K562 (cell line): ENCODE measurements at regions not wholly inside any gene's neighbourhood (a gene's known extent, or its start where the extent isn't known, plus 50 kb on each side); places are given as distances from the start of the nearest gene placed in this dataset.

ENCODE experiments used
- ATAC-seq: fragments of 200-7000 bp; cut with Tn5 transposase; 3 replicates; pipeline ENCODE4 v1.9.1; 2020; ENCODE audit warnings: moderate library complexity
- BruUV-seq: library from RNA; stranded (reverse); fragments of 400-500 nt; replicated peaks from 2 replicates; lab custom pipeline; 2021; lab: Mats Ljungman, UMichigan
- CTCF ChIA-PET: fragments of 300-600 bp; formaldehyde crosslinking; extraction: SDS; loops from one replicate; lab custom pipeline; 2021; ENCODE audit warnings: low intra/inter-chr PET ratio; lab: Yijun Ruan, JAX
- POLR2A ChIA-PET: fragments of 300-600, 350-650 bp; sonication (Branson Sonifier 250); formaldehyde crosslinking; extraction: SDS; loops from one replicate; lab custom pipeline; 2021; ENCODE audit warnings: antibody characterized with exemption, inconsistent platforms; lab: Yijun Ruan, JAX
- DNase-seq, 4 experiments: peaks; one replicate each; pipeline versions ENCODE4 v3.0.0 to v3.0.0-alpha.2; 2011 to 2018; ENCODE audit warnings: low spot score in 3 of 4, mixed read lengths in 3 of 4; ENCODE audit errors: extremely low read depth in 1 of 4
- FAIRE-seq: peaks from 2 replicates; lab custom pipeline; 2011; peaks lifted over from hg19 to GRCh38; lab: Jason Lieb, UNC
- H2AFZ ChIP-seq: 2 replicates; pipeline ENCODE4 v1.6.0; 2011; ENCODE audit warnings: low read depth, low read length, control low read depth, inconsistent platforms
- H3K27ac ChIP-seq: fragments of 200-600 bp; 3 replicates; pipeline ENCODE4 v1.8.0; 2011; ENCODE audit warnings: low read depth, mild to moderate bottlenecking, control low read depth, inconsistent platforms, low read length, moderate library complexity, mixed read lengths; ENCODE audit errors: extremely low read depth
- H3K27me3 ChIP-seq, 2 experiments: fragments of 300-600 bp in 1 of 2; 2 replicates in 1 of 2; 3 replicates in 1 of 2; pipeline versions ENCODE4 v1.6.0 to v1.8.0; 2011; ENCODE audit warnings: inconsistent platforms in 2 of 2, low read length in 2 of 2, mild to moderate bottlenecking in 1 of 2, mixed read lengths in 1 of 2, moderate library complexity in 1 of 2; ENCODE audit not compliant: control insufficient read depth in 2 of 2, insufficient read depth in 2 of 2
- H3K36me3 ChIP-seq: fragments of 300-600 bp; 3 replicates; pipeline ENCODE4 v1.8.0; 2011; ENCODE audit warnings: mild to moderate bottlenecking, low read length, inconsistent platforms; ENCODE audit not compliant: control insufficient read depth, insufficient read depth
- H3K4me1 ChIP-seq, 2 experiments: fragments of 200-600 bp in 1 of 2; replicated peaks in 1 of 2; 2 replicates in 1 of 2; 3 replicates in 1 of 2; pipeline versions ENCODE4 v1.5.1 to v1.8.0; 2011; ENCODE audit warnings: inconsistent platforms in 2 of 2, low read length in 2 of 2, mild to moderate bottlenecking in 1 of 2, mixed read lengths in 1 of 2, moderate library complexity in 1 of 2; ENCODE audit not compliant: control insufficient read depth in 2 of 2, insufficient read depth in 2 of 2
- H3K4me2 ChIP-seq: 2 replicates; pipeline ENCODE4 v1.6.1; 2011; ENCODE audit warnings: low read length, control low read depth, inconsistent platforms, mixed read lengths; ENCODE audit not compliant: insufficient read depth
- H3K4me3 ChIP-seq: fragments of 200-600 bp; sonication (generic), shearing (Covaris generic); 2 replicates; pipeline ENCODE4 v1.5.1; 2016; ENCODE audit warnings: control low read depth, inconsistent platforms
- H3K79me2 ChIP-seq: fragments of 200-600 bp; 3 replicates; pipeline ENCODE4 v1.8.0; 2011; ENCODE audit warnings: low read length, inconsistent platforms; ENCODE audit not compliant: control insufficient read depth, insufficient read depth
- H3K9ac ChIP-seq, 2 experiments: 2 replicates each; pipeline versions ENCODE4 v1.6.0 to v1.6.1; 2011; ENCODE audit warnings: low read depth in 2 of 2, low read length in 2 of 2, control low read depth in 1 of 2, inconsistent platforms in 1 of 2, mild to moderate bottlenecking in 1 of 2, mixed read lengths in 1 of 2; ENCODE audit not compliant: insufficient read depth in 1 of 2
- H3K9me1 ChIP-seq: one replicate; pipeline ENCODE4 v1.6.0; 2011; ENCODE audit warnings: inconsistent platforms, mild to moderate bottlenecking, low read length, moderate library complexity; ENCODE audit not compliant: control insufficient read depth, insufficient read depth
- H3K9me3 ChIP-seq: replicated peaks from 2 replicates; pipeline ENCODE4 v1.5.1; 2011; ENCODE audit warnings: low read depth, low read length, inconsistent platforms; ENCODE audit not compliant: control insufficient read depth, insufficient read depth
- H4K20me1 ChIP-seq: replicated peaks from 2 replicates; pipeline ENCODE4 v1.6.1; 2011; ENCODE audit warnings: low read length, inconsistent platforms, mixed read lengths; ENCODE audit not compliant: control insufficient read depth, insufficient read depth
- BMI1 ChIP-seq: fragments of 150-350 bp; IDR thresholded peaks from 2 replicates; pipeline ENCODE4 v1.6.1; 2014; ENCODE audit warnings: low read length
- CHD4 ChIP-seq: fragments of 200-600 bp; sonication (generic); IDR thresholded peaks from 3 replicates; pipeline ENCODE4 v1.6.1; 2012; ENCODE audit warnings: low read depth, mild to moderate bottlenecking, mixed read lengths, low read length, inconsistent platforms; ENCODE audit not compliant: insufficient read depth, insufficient replicate concordance, poor library complexity, severe bottlenecking
- DMBX1 ChIP-seq: fragments of 250-450 bp; sonication (Bioruptor Pico); IDR thresholded peaks from 2 replicates; pipeline ENCODE4 v1.8.0; 2022; ENCODE audit warnings: inconsistent platforms, mild to moderate bottlenecking, moderate library complexity, borderline replicate concordance
- ELK1 ChIP-seq: sonication (generic); formaldehyde crosslinking; IDR thresholded peaks from 2 replicates; pipeline ENCODE4 v1.8.1; 2022; ENCODE audit warnings: missing genetic modification reagents
- HDAC6 ChIP-seq: IDR thresholded peaks from 2 replicates; pipeline ENCODE4 v1.6.1; 2012; ENCODE audit warnings: low read depth, mild to moderate bottlenecking, control low read depth, inconsistent platforms, low read length, moderate library complexity
- PPARD ChIP-seq: fragments of 250-450 bp; sonication (Bioruptor Pico); IDR thresholded peaks from 2 replicates; pipeline ENCODE4 v1.8.0; 2022; ENCODE audit warnings: inconsistent platforms, mild to moderate bottlenecking, moderate library complexity
- SMARCE1 ChIP-seq: fragments of 450-650 bp; IDR thresholded peaks from 2 replicates; pipeline ENCODE4 v1.7.1; 2016; ENCODE audit warnings: mild to moderate bottlenecking
- ZNF318 ChIP-seq, 2 experiments: fragments of 450-650 bp; IDR thresholded peaks; 2 replicates each; pipeline ENCODE4 v1.6.1; 2016; ENCODE audit warnings: mild to moderate bottlenecking in 2 of 2, borderline replicate concordance in 1 of 2, low read depth in 1 of 2, moderate library complexity in 1 of 2
- ZNF644 ChIP-seq: fragments of 200-800 bp; sonication (Bioruptor generic); IDR thresholded peaks from 2 replicates; pipeline ENCODE4 v1.6.1; 2016; ENCODE audit warnings: low read depth, missing genetic modification characterization, missing compliant biosample characterization
- ZNF695 ChIP-seq: fragments of 450-650 bp; formaldehyde crosslinking; IDR thresholded peaks from 2 replicates; pipeline ENCODE4 v1.4.0; 2020; ENCODE audit warnings: mild to moderate bottlenecking, moderate library complexity
- ZNF778 ChIP-seq: fragments of 450-650 bp; formaldehyde crosslinking; IDR thresholded peaks from 2 replicates; pipeline ENCODE4 v1.4.0; 2020; ENCODE audit warnings: mild to moderate bottlenecking, moderate library complexity
- WGBS: fragments of 100-300 bp; shearing (Covaris generic); methylation state at CpG from one replicate; pipeline ENCODE4 v1.1.6; 2016; ENCODE audit warnings: low coverage, mixed read lengths; ENCODE audit not compliant: insufficient coverage; ENCODE audit errors: missing lambda C conversion rate; 5-methylcytosine and 5-hydroxymethylcytosine counted together
- in situ Hi-C: fragments of 300-500 bp; cut with MboI; formaldehyde crosslinking; loops from 4 replicates; pipeline ENCODE4 v1.15.0; 2018; ENCODE audit warnings: inconsistent platforms, mixed read lengths
- intact Hi-C: fragments of 100-400 bp; cut with micrococcal nuclease; formaldehyde crosslinking; loops from 2 replicates; pipeline ENCODE4 v1.14.2; 2022

- TF ChIP-seq ELK1 (CRISPR knock-in tag) (no peak), CHD4 (no peak), ZNF778 (no peak), PPARD (CRISPR knock-in tag) (no peak), SMARCE1 (no peak), HDAC6 (no peak)
These were observed 210.0 kb upstream of the ADRA1D start (continued) for GRCh38 chr20:4459081-4459480.

GRCh38 chr20:4457566-4458543 is 208.8 kb upstream of the ADRA1D start:
- no peak for DNase-seq
- no peaks in the 10 kb centered on the region for H3K4me1 ChIP-seq
- H2AFZ ChIP-seq = no peak overlapping the region
- in situ Hi-C loops = no loop called here
- no peak overlapping the region for H3K9ac ChIP-seq
- no TSS peak for BruUV-seq
- no peak overlapping the region for H3K27ac ChIP-seq
- POLR2A ChIA-PET = no interaction called here
- no peaks in the 10 kb centered on the region for H3K9me1 ChIP-seq
- intact Hi-C loops = no loop called here
- WGBS = 0% methylated on average over 2 of the region's 2 CpGs
- no peak overlapping the region for H3K4me3 ChIP-seq
- H3K4me2 ChIP-seq = no peak overlapping the region
- CTCF ChIA-PET = no interaction called here
- no peaks in the 10 kb centered on the region for H3K27me3 ChIP-seq
- no peaks in the 10 kb centered on the region for H3K79me2 ChIP-seq
- H3K36me3 ChIP-seq = no peaks in the 10 kb centered on the region
- no peak for ATAC-seq
- no peak for FAIRE-seq
- H3K9me3 ChIP-seq = no peaks in the 10 kb centered on the region
- H4K20me1 ChIP-seq = no peaks in the 10 kb centered on the region
- TF ChIP-seq DMBX1 (CRISPR knock-in tag) (no peak), ZNF695 (CRISPR knock-in tag) (no peak), ZNF318 (IDR thresholded peaks at IDR 0.05; ENCODE audit: borderline replicate concordance in 1 of 2, low read depth in 1 of 2) (no peak), PPARD (CRISPR knock-in tag) (no peak), BMI1 (no peak), ZNF644 (tag) (no peak)
